ENCODE measurements at regions not wholly inside any gene's neighbourhood (a gene's known extent, or its start where the extent isn't known, plus 50 kb on each side); places are given as distances from the start of the nearest gene placed in this dataset.

DNA sequence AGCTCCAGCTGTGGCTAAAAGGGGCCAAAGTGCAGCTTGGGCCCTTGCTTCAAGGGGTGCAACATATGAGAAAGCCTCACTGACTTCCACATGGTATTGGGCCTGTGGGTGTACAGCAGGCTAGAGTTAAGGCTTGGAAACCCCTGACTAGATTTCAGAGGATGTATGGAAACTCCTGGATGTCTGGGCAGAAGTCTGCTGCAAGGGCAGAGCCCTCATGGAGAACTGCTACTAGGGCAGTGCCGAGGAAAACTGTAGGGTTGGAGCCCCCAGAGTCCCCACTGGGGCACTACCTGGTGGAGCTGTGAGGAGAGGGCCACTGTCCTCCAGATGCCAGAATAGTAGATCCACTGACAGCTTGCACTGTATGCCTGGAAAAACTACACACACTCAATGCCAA lies 69.5 kb downstream of the XCL2 start:
- TF ChIP-seq, protein P1, sequence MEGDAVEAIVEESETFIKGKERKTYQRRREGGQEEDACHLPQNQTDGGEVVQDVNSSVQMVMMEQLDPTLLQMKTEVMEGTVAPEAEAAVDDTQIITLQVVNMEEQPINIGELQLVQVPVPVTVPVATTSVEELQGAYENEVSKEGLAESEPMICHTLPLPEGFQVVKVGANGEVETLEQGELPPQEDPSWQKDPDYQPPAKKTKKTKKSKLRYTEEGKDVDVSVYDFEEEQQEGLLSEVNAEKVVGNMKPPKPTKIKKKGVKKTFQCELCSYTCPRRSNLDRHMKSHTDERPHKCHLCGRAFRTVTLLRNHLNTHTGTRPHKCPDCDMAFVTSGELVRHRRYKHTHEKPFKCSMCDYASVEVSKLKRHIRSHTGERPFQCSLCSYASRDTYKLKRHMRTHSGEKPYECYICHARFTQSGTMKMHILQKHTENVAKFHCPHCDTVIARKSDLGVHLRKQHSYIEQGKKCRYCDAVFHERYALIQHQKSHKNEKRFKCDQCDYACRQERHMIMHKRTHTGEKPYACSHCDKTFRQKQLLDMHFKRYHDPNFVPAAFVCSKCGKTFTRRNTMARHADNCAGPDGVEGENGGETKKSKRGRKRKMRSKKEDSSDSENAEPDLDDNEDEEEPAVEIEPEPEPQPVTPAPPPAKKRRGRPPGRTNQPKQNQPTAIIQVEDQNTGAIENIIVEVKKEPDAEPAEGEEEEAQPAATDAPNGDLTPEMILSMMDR (IDR thresholded peaks at IDR 0.05; ENCODE audit: insufficient read depth, low read length, poor library complexity, severe bottlenecking), result no peak
- TF ChIP-seq EZH2phosphoT487 (conservative IDR thresholded peaks at IDR 0.05; ENCODE audit: low read length), result no peak

All from SU-DHL-6 (cell line).